MM.1S (cell line): ENCODE measurements at regions not wholly inside any gene's neighbourhood (a gene's known extent, or its start where the extent isn't known, plus 50 kb on each side); places are given as distances from the start of the nearest gene placed in this dataset.

Experiments used
- DNase-seq: peaks from one replicate; pipeline ENCODE4 v3.0.0-alpha.2; 2015
- H2AFZ ChIP-seq: fragments of 300-600 bp; sonication (generic); 2 replicates; pipeline ENCODE4 v1.6.0; 2016; ENCODE audit warnings: antibody characterized with exemption, low read length
- H3F3A ChIP-seq: fragments of 300-600 bp; sonication (generic); 2 replicates; pipeline ENCODE4 v1.6.1; 2016; ENCODE audit warnings: mild to moderate bottlenecking, antibody characterized with exemption, low read length, moderate library complexity, mixed read lengths; ENCODE audit not compliant: insufficient read depth
- H3K27ac ChIP-seq: fragments of 300-600 bp; sonication (generic); 2 replicates; pipeline ENCODE4 v1.5.1; 2016; ENCODE audit warnings: mild to moderate bottlenecking, low read length
- H3K27me3 ChIP-seq: fragments of 300-600 bp; sonication (generic); replicated peaks from 2 replicates; pipeline ENCODE4 v1.6.0; 2016; ENCODE audit warnings: low read length; ENCODE audit not compliant: insufficient read depth
- H3K36me3 ChIP-seq: fragments of 300-600 bp; sonication (generic); replicated peaks from 2 replicates; pipeline ENCODE4 v1.6.1; 2016; ENCODE audit warnings: mild to moderate bottlenecking, low read length, mixed read lengths; ENCODE audit not compliant: insufficient read depth
- H3K4me1 ChIP-seq: fragments of 300-600 bp; sonication (generic); 2 replicates; pipeline ENCODE4 v1.6.1; 2016; ENCODE audit warnings: low read length, mixed read lengths
- H3K4me2 ChIP-seq: fragments of 300-600 bp; sonication (generic); 2 replicates; pipeline ENCODE4 v1.6.0; 2016; ENCODE audit warnings: low read depth, low read length
- H3K4me3 ChIP-seq: fragments of 300-600 bp; sonication (generic); 2 replicates; pipeline ENCODE4 v1.5.1; 2016; ENCODE audit warnings: low read length, mixed read lengths
- H3K79me2 ChIP-seq: fragments of 300-600 bp; sonication (generic); 2 replicates; pipeline ENCODE4 v1.6.1; 2016; ENCODE audit warnings: mixed run types, low read length, mixed read lengths
- H3K9ac ChIP-seq: fragments of 300-600 bp; sonication (generic); 2 replicates; pipeline ENCODE4 v1.6.1; 2016; ENCODE audit warnings: low read length, mixed read lengths
- H3K9me2 ChIP-seq: fragments of 300-600 bp; sonication (generic); replicated peaks from 2 replicates; pipeline ENCODE4 v1.6.1; 2016; ENCODE audit warnings: mild to moderate bottlenecking, low read length, mixed read lengths; ENCODE audit not compliant: insufficient read depth
- H3K9me3 ChIP-seq: fragments of 300-600 bp; sonication (generic); replicated peaks from 2 replicates; pipeline ENCODE4 v1.6.1; 2016; ENCODE audit warnings: mild to moderate bottlenecking, low read length, mixed read lengths; ENCODE audit not compliant: insufficient read depth
- H4K20me1 ChIP-seq: fragments of 300-600 bp; sonication (generic); 2 replicates; pipeline ENCODE4 v1.6.1; 2016; ENCODE audit warnings: mild to moderate bottlenecking, low read length, moderate library complexity, mixed read lengths; ENCODE audit not compliant: insufficient read depth
- CTCF ChIP-seq: fragments of 300-600 bp; sonication (generic); IDR thresholded peaks from 2 replicates; pipeline ENCODE4 v1.5.1; 2016; ENCODE audit warnings: antibody characterized with exemption, low read length, mixed read lengths
- EZH2 ChIP-seq: fragments of 300-600 bp; sonication (generic); optimal IDR thresholded peaks from 2 replicates; pipeline ENCODE3; 2017; ENCODE audit warnings: low read depth, mild to moderate bottlenecking, antibody characterized with exemption, low read length, mixed read lengths
- EZH2phosphoT487 ChIP-seq: fragments of 300-600 bp; sonication (generic); IDR thresholded peaks from 2 replicates; pipeline ENCODE4 v1.6.1; 2018; ENCODE audit warnings: antibody characterized with exemption, low read length

- TF ChIP-seq EZH2phosphoT487: no peak
- no peak for TF ChIP-seq CTCF
- no peak for TF ChIP-seq EZH2
- Histone ChIP-seq H3K9ac (no peak overlapping the region), H4K20me1 (no peaks in the 10 kb centered on the region), H3K4me1 (no peaks in the 10 kb centered on the region), H3K4me2 (no peak overlapping the region), H3K9me3 (no peaks in the 10 kb centered on the region), H3K4me3 (no peak overlapping the region), H3K79me2 (no peaks in the 10 kb centered on the region), H3K27ac (no peak overlapping the region), H3K27me3 (no peaks in the 10 kb centered on the region), H3K9me2 (no peaks in the 10 kb centered on the region), H2AFZ (no peak overlapping the region), H3F3A (no peaks in the 10 kb centered on the region), H3K36me3 (no peaks in the 10 kb centered on the region)
- peak; percentile 17 for DNase-seq
Observed at GRCh38 chr17:70405492-70406220, 236.3 kb downstream of the KCNJ2 start.

GRCh38 chr17:70407506-70407905 lies 238.2 kb downstream of the KCNJ2 start:
- no peak for DNase-seq
- Histone ChIP-seq H3K4me3 (no peak overlapping the region), H3K9ac (no peak overlapping the region), H3K4me1 (no peaks in the 10 kb centered on the region), H3K4me2 (no peak overlapping the region), H3K36me3 (no peaks in the 10 kb centered on the region), H3K79me2 (no peaks in the 10 kb centered on the region), H4K20me1 (no peaks in the 10 kb centered on the region), H3F3A (no peaks in the 10 kb centered on the region), H3K9me3 (no peaks in the 10 kb centered on the region), H3K9me2 (no peaks in the 10 kb centered on the region), H2AFZ (no peak overlapping the region), H3K27ac (no peak overlapping the region), H3K27me3 (no peaks in the 10 kb centered on the region)
- TF ChIP-seq EZH2phosphoT487 (no peak), CTCF (no peak), EZH2 (no peak)

GRCh38 chr17:70408768-70409167 lies 239.4 kb downstream of the KCNJ2 start:
- Histone ChIP-seq H3K27ac (no peak overlapping the region), H3K9me2 (no peaks in the 10 kb centered on the region), H4K20me1 (no peaks in the 10 kb centered on the region), H3F3A (no peaks in the 10 kb centered on the region), H3K9ac (no peak overlapping the region), H3K36me3 (no peaks in the 10 kb centered on the region), H3K4me2 (no peak overlapping the region), H3K4me3 (no peak overlapping the region), H3K9me3 (no peaks in the 10 kb centered on the region), H2AFZ (no peak overlapping the region), H3K27me3 (no peaks in the 10 kb centered on the region), H3K79me2 (no peaks in the 10 kb centered on the region), H3K4me1 (no peaks in the 10 kb centered on the region)
- no peak for TF ChIP-seq EZH2phosphoT487
- TF ChIP-seq CTCF: no peak
- TF ChIP-seq EZH2: no peak
- no peak for DNase-seq
